ENCODE measurements at regions not wholly inside any gene's neighbourhood (a gene's known extent, or its start where the extent isn't known, plus 50 kb on each side); places are given as distances from the start of the nearest gene placed in this dataset.

DNA sequence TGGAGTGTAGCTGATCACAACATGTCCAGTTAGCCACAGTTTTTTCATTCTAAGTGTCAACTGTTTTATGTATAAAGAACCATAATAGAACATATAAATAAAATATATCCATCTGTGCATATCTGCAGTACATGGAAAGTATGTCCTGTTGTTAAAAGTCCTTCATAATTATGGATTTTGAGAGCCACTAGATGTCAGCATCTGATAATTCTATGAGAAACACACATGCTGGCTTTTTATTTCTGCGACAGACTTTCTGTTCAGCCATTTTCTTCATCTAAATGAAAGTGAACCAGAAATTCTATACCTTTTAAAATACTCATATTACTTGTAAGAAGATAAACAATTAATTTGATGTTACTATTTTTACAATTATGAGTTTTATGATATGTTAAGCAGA lies 251.5 kb downstream of the GPM6A start:
- Histone ChIP-seq H3K4me2 (ENCODE audit: low read length) (no peak overlapping the region), H3K9me3 (ENCODE audit: low read length) (no peaks in the 10 kb centered on the region), H3K36me3 (ENCODE audit: insufficient read depth, low read length) (no peaks in the 10 kb centered on the region), H2AFZ (ENCODE audit: low read length) (peak overlapping the region; percentile 74), H3K4me1 (ENCODE audit: insufficient read depth, low read length, poor library complexity, severe bottlenecking) (peaks cover 8% of the 10 kb centered on the region), H3K9me2 (ENCODE audit: insufficient read depth, low read length) (no peaks in the 10 kb centered on the region), H3K4me3 (ENCODE audit: low read depth, low read length, poor library complexity, severe bottlenecking) (no peak overlapping the region), H3K27ac (ENCODE audit: low read depth, low read length, poor library complexity, severe bottlenecking) (no peak overlapping the region), H4K20me1 (ENCODE audit: insufficient read depth, low read length) (no peaks in the 10 kb centered on the region), H3K79me2 (ENCODE audit: insufficient read depth, low read depth, low read length) (no peaks in the 10 kb centered on the region)
- POLR2A ChIA-PET: no interaction called here
- no peak for TF ChIP-seq EZH2phosphoT487 (IDR thresholded peaks at IDR 0.05; ENCODE audit: borderline replicate concordance, low read depth, low read length)
- TF ChIP-seq, protein P1, sequence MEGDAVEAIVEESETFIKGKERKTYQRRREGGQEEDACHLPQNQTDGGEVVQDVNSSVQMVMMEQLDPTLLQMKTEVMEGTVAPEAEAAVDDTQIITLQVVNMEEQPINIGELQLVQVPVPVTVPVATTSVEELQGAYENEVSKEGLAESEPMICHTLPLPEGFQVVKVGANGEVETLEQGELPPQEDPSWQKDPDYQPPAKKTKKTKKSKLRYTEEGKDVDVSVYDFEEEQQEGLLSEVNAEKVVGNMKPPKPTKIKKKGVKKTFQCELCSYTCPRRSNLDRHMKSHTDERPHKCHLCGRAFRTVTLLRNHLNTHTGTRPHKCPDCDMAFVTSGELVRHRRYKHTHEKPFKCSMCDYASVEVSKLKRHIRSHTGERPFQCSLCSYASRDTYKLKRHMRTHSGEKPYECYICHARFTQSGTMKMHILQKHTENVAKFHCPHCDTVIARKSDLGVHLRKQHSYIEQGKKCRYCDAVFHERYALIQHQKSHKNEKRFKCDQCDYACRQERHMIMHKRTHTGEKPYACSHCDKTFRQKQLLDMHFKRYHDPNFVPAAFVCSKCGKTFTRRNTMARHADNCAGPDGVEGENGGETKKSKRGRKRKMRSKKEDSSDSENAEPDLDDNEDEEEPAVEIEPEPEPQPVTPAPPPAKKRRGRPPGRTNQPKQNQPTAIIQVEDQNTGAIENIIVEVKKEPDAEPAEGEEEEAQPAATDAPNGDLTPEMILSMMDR (conservative IDR thresholded peaks at IDR 0.05; ENCODE audit: low read length): peak; percentile 77
- DNase-seq (ENCODE audit: low spot score): peak; percentile 58
- intact Hi-C loops (cut with micrococcal nuclease; ENCODE audit: unreplicated experiment): loop anchor here (1.0 to 5.0 kb wide), 5 partner anchors 262 to 781 kb away; no protein-coding TSS in a partner anchor
- CTCF ChIA-PET (ENCODE audit: unreplicated experiment): no interaction called here
- BruUV-seq (replicated peaks): no TSS peak

DNA sequence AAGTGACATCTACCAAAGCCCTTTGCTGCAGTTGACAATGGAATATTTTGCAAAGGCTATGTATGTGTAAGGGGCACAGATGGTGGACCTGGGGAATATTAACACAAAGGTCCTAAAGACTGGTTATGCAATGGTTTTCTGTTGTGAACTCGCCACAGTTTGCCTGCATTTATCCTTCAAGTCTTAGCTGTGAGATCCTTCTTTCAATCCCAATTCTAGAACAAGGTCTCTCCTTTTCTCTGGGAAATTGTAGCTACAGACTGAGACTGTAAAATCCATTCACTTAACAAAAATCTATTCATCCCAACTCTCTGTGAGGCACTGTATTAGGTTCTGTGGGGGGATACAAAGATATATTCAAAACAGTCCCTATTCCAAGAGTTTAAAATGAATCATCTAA lies 250.4 kb downstream of the GPM6A start:
- no peak overlapping the region for H3K4me2 ChIP-seq (ENCODE audit: low read length)
- CTCF ChIA-PET (ENCODE audit: unreplicated experiment): no interaction called here

DNA sequence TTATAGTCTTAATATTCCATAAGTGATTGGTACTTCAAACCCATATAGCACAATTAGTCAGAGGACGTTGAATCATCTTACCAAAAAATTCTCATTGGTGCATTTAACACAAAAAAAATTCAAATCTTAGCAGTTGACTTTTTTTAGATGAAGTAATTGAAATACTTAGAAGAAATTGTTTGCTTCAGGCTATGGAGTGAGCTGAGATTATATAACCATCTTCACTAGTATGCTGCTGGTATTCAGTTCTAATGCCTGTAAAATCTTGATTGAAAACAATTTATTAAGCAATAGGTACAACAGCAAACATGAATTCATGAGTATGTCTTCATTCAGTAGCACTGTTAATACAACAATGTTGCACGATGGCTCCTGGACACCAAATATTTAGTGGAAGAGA lies 250.0 kb downstream of the GPM6A start:
- Histone ChIP-seq H3K4me3 (ENCODE audit: low read depth, low read length, poor library complexity, severe bottlenecking) (no peak overlapping the region), H3K4me1 (ENCODE audit: insufficient read depth, low read length, poor library complexity, severe bottlenecking) (peaks cover 8% of the 10 kb centered on the region), H2AFZ (ENCODE audit: low read length) (no peak overlapping the region), H3K27ac (ENCODE audit: low read depth, low read length, poor library complexity, severe bottlenecking) (no peak overlapping the region), H3K4me2 (ENCODE audit: low read length) (no peak overlapping the region), H3K79me2 (ENCODE audit: insufficient read depth, low read depth, low read length) (no peaks in the 10 kb centered on the region), H3K36me3 (ENCODE audit: insufficient read depth, low read length) (no peaks in the 10 kb centered on the region), H3K9me2 (ENCODE audit: insufficient read depth, low read length) (no peaks in the 10 kb centered on the region), H3K9me3 (ENCODE audit: low read length) (no peaks in the 10 kb centered on the region), H4K20me1 (ENCODE audit: insufficient read depth, low read length) (no peaks in the 10 kb centered on the region)
- no TSS peak for BruUV-seq (replicated peaks)
- ChIA-PET POLR2A (interaction anchor here (0.6 to 1.2 kb wide), 3 partner anchors 78 to 343 kb away, joined by 3 read pairs; no protein-coding TSS in a partner anchor), CTCF (ENCODE audit: unreplicated experiment) (no interaction called here)
- TF ChIP-seq, protein P1 (conservative IDR thresholded peaks at IDR 0.05; ENCODE audit: low read length): no peak
- TF ChIP-seq EZH2phosphoT487 (IDR thresholded peaks at IDR 0.05; ENCODE audit: borderline replicate concordance, low read depth, low read length): no peak
- no peak for DNase-seq (ENCODE audit: low spot score)
- intact Hi-C loops (cut with micrococcal nuclease; ENCODE audit: unreplicated experiment): loop anchor here (5.0 kb wide), 2 partner anchors 260 to 495 kb away; no protein-coding TSS in a partner anchor

More for the DNA sequence above, 250.4 kb downstream of the GPM6A start:
- TF ChIP-seq, protein P1 (conservative IDR thresholded peaks at IDR 0.05; ENCODE audit: low read length): no peak
- no peak for TF ChIP-seq EZH2phosphoT487 (IDR thresholded peaks at IDR 0.05; ENCODE audit: borderline replicate concordance, low read depth, low read length)
- no peak overlapping the region for H3K4me3 ChIP-seq (ENCODE audit: low read depth, low read length, poor library complexity, severe bottlenecking)
- H4K20me1 ChIP-seq (ENCODE audit: insufficient read depth, low read length): no peaks in the 10 kb centered on the region
- peaks cover 8% of the 10 kb centered on the region for H3K4me1 ChIP-seq (ENCODE audit: insufficient read depth, low read length, poor library complexity, severe bottlenecking)
- no peaks in the 10 kb centered on the region for H3K9me2 ChIP-seq (ENCODE audit: insufficient read depth, low read length)
- intact Hi-C loops (cut with micrococcal nuclease; ENCODE audit: unreplicated experiment): loop anchor here (2.0 to 5.0 kb wide), 3 partner anchors 261 to 496 kb away; no protein-coding TSS in a partner anchor
- POLR2A ChIA-PET: interaction anchor here (0.6 to 0.7 kb wide), 3 partner anchors 143 to 433 kb away, joined by 3 read pairs; no protein-coding TSS in a partner anchor
- no peak overlapping the region for H2AFZ ChIP-seq (ENCODE audit: low read length)
- no peaks in the 10 kb centered on the region for H3K79me2 ChIP-seq (ENCODE audit: insufficient read depth, low read depth, low read length)
- no peaks in the 10 kb centered on the region for H3K36me3 ChIP-seq (ENCODE audit: insufficient read depth, low read length)
- no peak overlapping the region for H3K27ac ChIP-seq (ENCODE audit: low read depth, low read length, poor library complexity, severe bottlenecking)
- no TSS peak for BruUV-seq (replicated peaks)
- DNase-seq (ENCODE audit: low spot score): no peak
- H3K9me3 ChIP-seq (ENCODE audit: low read length): no peaks in the 10 kb centered on the region

All from OCI-LY7 (cell line).